Activated T-cell treated with anti-CD3 and anti-CD28 coated beads, Interleukin-2, amount 50 U/mL, for 48 hours (primary cell): ENCODE measurements at regions not wholly inside any gene's neighbourhood (a gene's known extent, or its start where the extent isn't known, plus 50 kb on each side); places are given as distances from the start of the nearest gene placed in this dataset.

Experiments
- DNase-seq, 2 experiments: peaks; one replicate each; pipeline ENCODE4 v3.0.0-alpha.2; 2020

- DNase-seq: no peak
These were observed 124.4 kb downstream of the FBXO15 start for GRCh38 chr18:74023220-74023619.

- DNase-seq: no peak
These were observed 127.8 kb downstream of the FBXO15 start for GRCh38 chr18:74019864-74020263.

GRCh38 chr18:74013955-74014354, 133.7 kb downstream of the FBXO15 start:
- no peak for DNase-seq

DNA sequence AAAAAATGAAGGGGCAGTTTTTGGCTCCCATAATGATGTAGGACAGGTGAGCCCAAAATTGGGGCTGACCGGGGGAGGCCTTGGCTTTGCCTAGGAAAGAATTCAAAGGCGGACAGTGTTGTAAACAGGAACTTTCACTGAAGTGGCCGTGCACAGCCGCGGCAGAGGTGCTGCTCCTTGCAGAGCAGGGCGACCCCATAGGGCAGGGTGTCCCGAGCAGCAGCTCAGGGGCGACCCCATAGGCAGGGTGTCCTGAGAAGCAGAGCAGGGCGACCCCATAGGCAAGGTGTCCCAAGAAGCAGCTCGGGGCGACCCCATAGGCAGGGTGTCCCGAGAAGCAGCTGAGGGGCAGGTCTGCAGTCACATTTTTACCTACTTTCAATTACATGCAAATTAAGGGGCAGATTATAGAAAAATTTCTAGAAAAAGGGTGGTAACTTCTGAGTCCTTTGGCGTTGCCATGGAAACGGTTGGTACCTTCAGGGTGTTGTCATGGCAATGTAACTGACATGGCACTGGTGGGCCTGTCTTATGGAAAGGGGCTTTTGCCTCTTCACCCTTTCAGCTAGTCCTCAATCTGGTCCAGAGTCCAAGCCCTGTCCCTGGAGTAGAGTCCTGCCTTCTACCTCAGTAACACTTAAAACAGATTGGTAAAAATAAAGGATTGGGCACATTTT, 134.5 kb downstream of the FBXO15 start:
- DNase-seq: no peak

DNA sequence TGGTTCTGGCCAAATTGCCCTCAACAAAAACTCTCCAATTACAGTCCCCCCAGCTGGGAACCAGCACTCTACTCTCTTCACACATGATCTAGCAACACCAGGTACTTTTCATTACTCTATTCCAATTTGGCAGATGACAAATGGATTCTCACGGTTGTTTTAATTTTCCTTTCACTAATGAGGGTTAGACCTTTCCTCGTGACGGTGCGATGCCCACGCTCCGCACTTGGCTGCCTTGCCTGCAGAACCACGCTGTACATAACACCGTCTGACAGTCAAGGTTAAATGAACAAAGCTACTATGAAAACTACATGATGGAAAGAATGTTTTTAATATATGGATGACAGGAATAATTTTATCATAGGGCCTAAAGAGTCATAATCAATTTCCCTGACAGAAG, 141.5 kb downstream of the FBXO15 start:
- no peak for DNase-seq

DNA sequence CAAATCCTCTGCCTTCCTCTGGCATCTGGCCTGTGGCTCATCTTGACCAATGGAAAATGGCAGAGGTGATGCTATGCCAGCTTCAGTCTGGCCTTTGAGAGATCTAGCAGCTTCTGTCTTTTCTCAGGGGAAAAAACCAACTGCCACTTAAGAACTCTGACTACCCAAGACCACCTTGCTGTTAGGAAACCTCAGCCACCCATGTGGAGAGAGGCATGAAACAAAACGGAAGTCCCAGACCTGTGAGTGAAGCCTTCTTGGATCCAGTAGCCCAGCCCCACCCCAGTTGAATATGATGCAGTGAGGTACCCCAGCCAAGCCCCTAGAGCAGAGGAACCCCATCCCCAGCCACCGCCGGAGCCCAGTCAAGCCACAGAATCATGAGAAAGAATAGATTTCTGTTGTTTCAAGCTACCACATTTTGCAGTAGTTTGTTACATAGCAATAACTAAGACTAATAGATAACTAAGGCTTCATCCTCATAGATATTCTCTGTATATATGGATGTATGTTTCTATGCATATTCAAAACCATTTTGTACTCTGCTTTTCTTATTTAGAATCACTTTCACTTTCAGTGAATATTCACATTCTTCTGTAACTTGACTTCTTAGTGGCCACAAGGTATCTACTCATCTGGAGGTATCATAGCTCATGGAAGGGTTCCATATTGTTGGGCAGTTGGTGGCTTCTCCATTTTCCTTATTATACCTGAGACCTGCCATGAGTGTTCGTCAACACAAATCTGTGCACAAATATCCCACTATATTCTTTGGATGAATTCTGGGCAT, 142.1 kb downstream of the FBXO15 start:
- no peak for DNase-seq

DNA sequence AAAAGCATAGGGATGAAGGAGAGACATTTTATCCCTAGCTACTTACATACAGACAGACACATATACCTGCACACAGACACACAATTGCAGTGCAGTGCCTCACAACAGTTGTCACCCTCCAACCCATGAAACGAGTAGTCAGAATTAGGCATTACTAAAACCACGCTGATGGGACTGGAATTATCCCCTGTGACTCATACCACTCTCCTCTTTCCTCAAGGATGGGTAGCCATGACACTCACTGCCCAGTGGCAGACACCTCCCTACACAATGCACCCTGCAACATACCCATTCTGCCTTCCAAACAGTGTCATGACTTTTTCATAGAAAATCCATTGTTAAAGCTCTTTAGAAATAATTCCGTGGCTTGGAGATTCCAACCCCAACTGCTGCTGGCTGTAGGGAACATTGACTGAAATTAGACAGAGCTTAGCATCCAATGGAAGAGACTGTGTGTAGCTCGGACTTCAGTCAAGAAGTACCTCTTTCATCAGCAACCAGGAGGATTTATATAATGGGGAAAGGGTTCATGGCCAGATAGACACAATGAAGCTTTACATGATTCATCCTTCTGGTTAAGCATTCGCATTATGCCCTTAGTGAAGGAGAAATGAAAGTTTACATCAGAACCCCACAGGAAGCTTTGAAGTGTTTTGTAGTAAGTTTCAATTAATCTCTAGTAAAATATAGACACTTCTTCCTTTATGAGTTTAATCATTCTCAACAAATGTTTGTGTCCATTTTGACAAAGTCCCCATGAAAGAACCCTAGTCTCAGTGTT, 155.2 kb downstream of the FBXO15 start:
- no peak for DNase-seq

GRCh38 chr18:73991570-73991969, 156.1 kb downstream of the FBXO15 start:
- DNase-seq: no peak

- no peak for DNase-seq
These were observed 157.4 kb downstream of the FBXO15 start for GRCh38 chr18:73990258-73990657.

- DNase-seq: no peak
These were observed 160.2 kb downstream of the FBXO15 start for GRCh38 chr18:73987247-73987980.

DNA sequence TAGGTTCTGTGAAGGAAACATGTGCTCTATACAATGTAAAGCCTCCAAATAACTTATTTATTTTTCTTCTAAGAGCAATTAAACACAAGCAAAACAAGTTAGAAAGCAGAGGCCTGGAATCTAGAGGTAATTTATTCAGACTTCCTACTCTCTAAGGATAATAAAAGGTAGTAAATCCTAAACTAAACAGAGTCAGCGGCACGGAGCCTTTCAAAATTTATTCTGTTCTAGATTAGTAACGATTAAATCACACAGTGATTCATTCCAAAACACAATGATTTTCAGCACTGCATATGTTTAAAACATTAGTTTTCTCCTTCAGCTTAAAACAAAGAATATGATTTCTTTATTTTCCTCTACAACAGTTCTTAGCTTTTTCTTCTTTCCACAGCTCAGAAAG, 160.9 kb downstream of the FBXO15 start:
- no peak for DNase-seq

GRCh38 chr18:73985855-73986625, 161.6 kb downstream of the FBXO15 start:
- no peak for DNase-seq

DNA sequence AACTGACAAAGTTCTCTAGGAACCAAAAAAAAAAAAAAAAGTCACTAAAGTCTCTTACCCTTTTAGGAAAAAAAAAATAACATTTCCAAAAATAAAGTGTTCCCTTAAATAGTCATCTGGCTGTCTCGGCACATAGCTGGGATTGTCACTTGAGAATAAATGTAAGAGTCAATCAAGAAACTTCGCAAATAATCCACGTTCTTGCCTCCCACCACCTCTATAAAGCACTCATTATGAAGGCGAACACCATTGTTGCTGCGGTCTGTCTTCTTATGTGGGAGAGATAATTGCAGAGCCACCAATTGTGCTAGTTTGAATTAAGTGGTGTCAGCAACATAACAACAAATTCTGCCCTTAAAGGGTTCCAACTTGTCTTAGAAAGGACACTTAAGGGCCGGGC, 163.7 kb downstream of the FBXO15 start:
- no peak for DNase-seq

DNA sequence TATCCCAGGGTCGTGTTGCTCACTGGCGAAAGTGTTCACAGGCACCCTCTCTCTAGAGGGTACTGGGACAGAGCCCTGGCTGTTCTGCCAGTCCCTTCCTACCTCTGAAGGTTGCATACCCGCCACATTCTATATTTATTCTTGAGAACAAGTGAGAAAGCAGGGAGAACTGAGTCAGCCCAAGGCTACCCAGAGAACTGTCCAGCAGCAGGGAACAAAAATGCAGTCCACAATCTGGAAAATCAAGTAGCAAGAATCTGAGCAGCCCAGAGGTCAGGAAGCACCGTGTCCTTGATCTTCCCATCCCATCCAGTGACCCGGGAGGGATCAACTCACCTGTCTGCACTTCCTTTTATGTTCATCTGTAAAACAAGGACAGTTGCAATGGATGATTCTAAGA, 164.1 kb downstream of the FBXO15 start:
- no peak for DNase-seq

- no peak for DNase-seq
These were observed 165.8 kb downstream of the FBXO15 start for GRCh38 chr18:73981796-73982195.

DNA sequence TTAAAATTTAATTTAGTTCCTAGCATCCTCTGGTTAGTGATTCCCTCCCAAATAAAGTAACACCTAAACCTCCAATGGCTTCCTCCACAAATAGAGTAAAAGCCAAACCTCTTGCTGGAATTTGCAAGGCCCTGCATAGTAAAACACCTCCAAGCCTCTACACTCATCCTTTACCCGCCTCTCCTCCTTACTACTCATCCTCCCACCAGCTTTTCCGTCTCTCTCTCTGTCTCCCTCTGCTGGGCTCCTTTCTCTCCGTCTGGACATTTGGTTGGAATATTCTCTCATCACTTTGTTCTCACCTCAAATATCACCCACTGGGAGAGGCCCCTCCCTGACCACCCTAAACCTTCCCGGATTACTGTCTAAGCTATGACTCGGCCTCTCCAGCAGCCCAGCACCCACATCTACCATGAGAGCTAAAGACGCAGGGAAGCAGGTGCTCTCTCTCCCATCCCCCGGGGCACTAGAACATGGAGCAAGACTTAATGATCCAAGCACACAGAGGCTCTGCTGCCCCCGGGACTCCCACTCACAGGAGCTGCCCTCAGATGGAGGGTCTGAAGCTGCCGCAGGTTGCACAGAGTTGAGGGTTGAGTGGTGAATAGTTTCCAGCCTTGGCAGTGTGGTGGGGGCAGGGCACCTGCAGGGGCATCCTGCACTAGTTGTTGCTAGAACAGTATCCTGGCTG, 167.2 kb downstream of the FBXO15 start:
- no peak for DNase-seq

DNA sequence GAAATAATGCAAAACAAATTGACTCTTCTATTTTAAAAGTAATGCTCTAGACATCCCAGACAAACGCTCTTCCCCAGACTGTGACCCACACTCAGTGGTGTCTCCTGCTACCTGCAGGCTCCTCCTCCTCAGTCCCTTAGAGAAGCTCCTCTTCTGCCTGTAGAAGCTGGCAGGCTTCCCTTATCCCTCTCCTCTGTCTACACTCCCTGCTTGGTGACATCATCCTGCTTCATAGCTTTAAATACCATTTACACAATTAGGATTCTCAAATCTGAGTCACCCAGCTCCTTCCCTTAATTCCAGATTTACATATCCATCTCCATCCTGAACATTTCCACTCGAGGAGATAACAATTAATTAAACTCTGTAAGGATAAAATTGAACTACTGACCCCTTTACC, 167.9 kb downstream of the FBXO15 start:
- DNase-seq: no peak

- DNase-seq: no peak
These were observed 171.2 kb downstream of the FBXO15 start for GRCh38 chr18:73976433-73976832.

- peak; percentile 23 to 32 for DNase-seq
These were observed 172.4 kb downstream of the FBXO15 start for GRCh38 chr18:73975266-73975665.

GRCh38 chr18:73973972-73974371, 173.7 kb downstream of the FBXO15 start:
- DNase-seq: no peak

DNA sequence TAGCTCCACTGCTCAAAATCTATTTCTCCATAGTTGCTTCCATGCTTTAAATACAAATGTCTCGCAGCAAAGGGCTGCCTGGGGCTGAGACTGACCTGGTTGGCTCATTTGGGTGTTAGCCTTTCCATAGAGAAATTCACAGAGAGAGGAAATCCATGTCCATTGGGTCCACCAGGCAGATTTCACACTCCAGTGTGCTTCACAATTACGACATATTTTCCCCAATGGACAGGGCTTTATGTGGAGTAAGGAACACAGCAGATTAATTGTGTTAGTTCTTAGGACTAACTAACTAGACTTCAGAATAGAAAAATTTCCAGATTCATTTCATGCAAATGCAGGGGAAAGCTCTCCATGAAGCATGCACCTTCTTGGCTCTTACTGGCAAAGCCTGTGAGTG, 180.7 kb downstream of the FBXO15 start:
- DNase-seq: no peak

- DNase-seq: no peak
These were observed 185.4 kb downstream of the FBXO15 start for GRCh38 chr18:73962256-73962655.
